DOHH2 (cell line): ENCODE measurements at regions not wholly inside any gene's neighbourhood (a gene's known extent, or its start where the extent isn't known, plus 50 kb on each side); places are given as distances from the start of the nearest gene placed in this dataset.

Experiments
- H3F3A ChIP-seq: fragments of 200-600 bp; sonication (generic), shearing (Covaris generic); 2 replicates; pipeline ENCODE4 v1.6.0; 2016; ENCODE audit warnings: antibody characterized with exemption, mild to moderate bottlenecking; ENCODE audit not compliant: control insufficient read depth, insufficient read depth
- H3K27ac ChIP-seq: fragments of 200-600 bp; sonication (generic); 2 replicates; pipeline ENCODE4 v1.5.1; 2014; ENCODE audit warnings: low read depth, mild to moderate bottlenecking, low read length, moderate library complexity
- H3K27me3 ChIP-seq: fragments of 200-600 bp; sonication (generic); 2 replicates; pipeline ENCODE4 v1.6.1; 2014; ENCODE audit warnings: mild to moderate bottlenecking, low read length, mixed read lengths; ENCODE audit not compliant: control insufficient read depth
- H3K36me3 ChIP-seq: fragments of 200-600 bp; sonication (generic); 2 replicates; pipeline ENCODE4 v1.6.1; 2014; ENCODE audit warnings: mild to moderate bottlenecking, low read length, moderate library complexity, mixed read lengths; ENCODE audit not compliant: control insufficient read depth
- H3K4me1 ChIP-seq: fragments of 200-600 bp; sonication (generic); 2 replicates; pipeline ENCODE4 v1.6.1; 2014; ENCODE audit warnings: mild to moderate bottlenecking, low read length, mixed read lengths; ENCODE audit not compliant: control insufficient read depth
- H3K4me2 ChIP-seq: fragments of 200-600 bp; sonication (generic); 2 replicates; pipeline ENCODE4 v1.6.0; 2014; ENCODE audit warnings: mild to moderate bottlenecking, low read length, moderate library complexity
- H3K4me3 ChIP-seq: fragments of 200-600 bp; sonication (generic); 2 replicates; pipeline ENCODE4 v1.5.1; 2014; ENCODE audit warnings: mild to moderate bottlenecking, low read length, mixed read lengths
- H3K79me2 ChIP-seq: fragments of 200-600 bp; sonication (generic); 2 replicates; pipeline ENCODE4 v1.6.1; 2014; ENCODE audit warnings: mild to moderate bottlenecking, low read length, mixed read lengths; ENCODE audit not compliant: control insufficient read depth
- H3K9me2 ChIP-seq: fragments of 200-600 bp; sonication (generic); replicated peaks from 2 replicates; pipeline ENCODE4 v1.6.1; 2014; ENCODE audit warnings: mild to moderate bottlenecking, low read length, mixed read lengths; ENCODE audit not compliant: control insufficient read depth
- H3K9me3 ChIP-seq: fragments of 200-600 bp; sonication (generic); 2 replicates; pipeline ENCODE4 v1.6.1; 2014; ENCODE audit warnings: antibody characterized with exemption, low read length, mixed read lengths; ENCODE audit not compliant: control insufficient read depth, insufficient read depth
- H4K20me1 ChIP-seq: fragments of 200-600 bp; sonication (generic); 2 replicates; pipeline ENCODE4 v1.6.0; 2014; ENCODE audit warnings: low read depth, mild to moderate bottlenecking, antibody characterized with exemption, low read length, moderate library complexity; ENCODE audit not compliant: control insufficient read depth, insufficient read depth
- CTCF ChIP-seq: fragments of 200-600 bp; sonication (generic); IDR thresholded peaks from one replicate; pipeline ENCODE4 v1.5.1; 2014; ENCODE audit warnings: antibody characterized with exemption, mild to moderate bottlenecking, low read depth, low read length; ENCODE audit not compliant: poor library complexity, severe bottlenecking
- EZH2phosphoT487 ChIP-seq: fragments of 200-600 bp; sonication (generic); IDR thresholded peaks from 2 replicates; pipeline ENCODE4 v1.6.1; 2017; ENCODE audit warnings: borderline replicate concordance, mild to moderate bottlenecking, antibody characterized with exemption, low read length, moderate library complexity, mixed read lengths

- Histone ChIP-seq H3K4me3 (no peak overlapping the region), H3K4me1 (no peaks in the 10 kb centered on the region), H3K4me2 (no peak overlapping the region), H3K79me2 (no peaks in the 10 kb centered on the region), H3K9me2 (no peaks in the 10 kb centered on the region), H3K27ac (no peak overlapping the region), H3K36me3 (no peaks in the 10 kb centered on the region), H3K9me3 (no peaks in the 10 kb centered on the region), H3K27me3 (no peaks in the 10 kb centered on the region), H3F3A (no peaks in the 10 kb centered on the region), H4K20me1 (no peaks in the 10 kb centered on the region)
- TF ChIP-seq CTCF (no peak), EZH2phosphoT487 (no peak)
Observed at GRCh38 chr5:167849874-167850273, 441.6 kb upstream of the WWC1 start.

GRCh38 chr5:167850911-167851310, 440.5 kb upstream of the WWC1 start:
- Histone ChIP-seq H3K79me2 (no peaks in the 10 kb centered on the region), H3K4me1 (no peaks in the 10 kb centered on the region), H4K20me1 (no peaks in the 10 kb centered on the region), H3K27me3 (no peaks in the 10 kb centered on the region), H3K27ac (no peak overlapping the region), H3K4me3 (no peak overlapping the region), H3K9me2 (no peaks in the 10 kb centered on the region), H3K36me3 (no peaks in the 10 kb centered on the region), H3K4me2 (no peak overlapping the region), H3K9me3 (no peaks in the 10 kb centered on the region), H3F3A (no peaks in the 10 kb centered on the region)
- no peak for TF ChIP-seq EZH2phosphoT487
- TF ChIP-seq CTCF = no peak

DNA sequence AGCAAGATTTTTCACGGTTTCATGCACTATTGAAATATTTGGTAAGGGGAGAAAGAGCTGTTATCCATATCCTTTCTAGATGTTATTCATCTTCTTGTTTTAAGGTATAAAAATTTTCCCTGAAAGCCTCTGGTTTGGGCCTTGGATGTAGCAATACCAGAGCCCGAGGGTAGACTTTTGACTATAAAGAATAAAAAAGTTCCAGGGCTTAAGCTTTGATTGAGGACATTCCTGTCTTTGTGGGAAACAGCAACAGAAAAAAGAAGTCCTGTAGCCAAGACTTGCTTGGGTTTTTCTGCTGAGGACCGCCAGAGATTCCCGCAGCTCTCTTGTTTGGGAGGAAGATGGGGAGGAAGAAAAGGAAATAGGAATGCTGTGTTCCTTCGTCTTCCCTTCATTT, 440.0 kb upstream of the WWC1 start:
- no peak overlapping the region for H3K4me2 ChIP-seq
- H3K36me3 ChIP-seq = no peaks in the 10 kb centered on the region
- TF ChIP-seq CTCF = no peak
- no peak for TF ChIP-seq EZH2phosphoT487
- no peaks in the 10 kb centered on the region for H3F3A ChIP-seq
- no peaks in the 10 kb centered on the region for H4K20me1 ChIP-seq
- no peaks in the 10 kb centered on the region for H3K9me3 ChIP-seq
- no peaks in the 10 kb centered on the region for H3K4me1 ChIP-seq
- H3K9me2 ChIP-seq = no peaks in the 10 kb centered on the region
- H3K27me3 ChIP-seq = no peaks in the 10 kb centered on the region
- H3K4me3 ChIP-seq = no peak overlapping the region
- H3K79me2 ChIP-seq = no peaks in the 10 kb centered on the region
- H3K27ac ChIP-seq = no peak overlapping the region

GRCh38 chr5:167852515-167852914, 438.9 kb upstream of the WWC1 start:
- no peaks in the 10 kb centered on the region for H3K4me1 ChIP-seq
- TF ChIP-seq CTCF (no peak), EZH2phosphoT487 (no peak)
- H3K9me2 ChIP-seq = no peaks in the 10 kb centered on the region
- no peaks in the 10 kb centered on the region for H3K36me3 ChIP-seq
- no peak overlapping the region for H3K4me3 ChIP-seq
- H3K9me3 ChIP-seq = no peaks in the 10 kb centered on the region
- H3K4me2 ChIP-seq = no peak overlapping the region
- H3K27ac ChIP-seq = no peak overlapping the region
- no peaks in the 10 kb centered on the region for H3F3A ChIP-seq
- H3K79me2 ChIP-seq = no peaks in the 10 kb centered on the region
- no peaks in the 10 kb centered on the region for H3K27me3 ChIP-seq
- no peaks in the 10 kb centered on the region for H4K20me1 ChIP-seq
